Skin of body (tissue), 1 donor: ENCODE measurements at regions not wholly inside any gene's neighbourhood (a gene's known extent, or its start where the extent isn't known, plus 50 kb on each side); places are given as distances from the start of the nearest gene placed in this dataset.
A peak's percentile ranks its signal among the peaks of the same experiment; 100 is the strongest.
"Not testable (repeated sequence)": the region's sequence is repeated elsewhere in the genome, so short reads cannot be mapped to it uniquely, and the experiment has no call there.

Source experiments
- DNase-seq: peaks from one replicate; lab custom pipeline; 2025; lab: John Stamatoyannopoulos, UW

DNA sequence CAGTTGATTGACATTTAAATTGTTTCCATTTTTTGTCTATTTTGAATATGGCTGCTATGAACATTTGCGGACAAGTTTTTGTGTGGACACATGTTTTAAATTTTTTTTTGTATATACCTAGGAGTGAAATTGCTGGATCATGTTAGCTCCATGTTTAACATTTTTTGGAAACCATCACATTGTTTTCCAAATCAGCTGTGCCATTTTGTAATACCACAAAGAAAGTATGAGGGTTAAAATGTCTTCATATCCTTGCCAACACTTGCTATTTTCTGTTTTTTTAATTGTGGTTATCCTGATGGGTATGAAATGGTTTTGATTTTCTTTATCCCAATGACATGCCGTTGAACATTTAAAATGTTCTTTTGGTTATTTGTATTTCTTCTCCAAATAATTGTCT is 52.1 kb downstream of the CARTPT start:
- no peak for DNase-seq

- peak; percentile 37 for DNase-seq
Measured at GRCh38 chr5:71778678-71779276, 59.7 kb downstream of the CARTPT start.

DNA sequence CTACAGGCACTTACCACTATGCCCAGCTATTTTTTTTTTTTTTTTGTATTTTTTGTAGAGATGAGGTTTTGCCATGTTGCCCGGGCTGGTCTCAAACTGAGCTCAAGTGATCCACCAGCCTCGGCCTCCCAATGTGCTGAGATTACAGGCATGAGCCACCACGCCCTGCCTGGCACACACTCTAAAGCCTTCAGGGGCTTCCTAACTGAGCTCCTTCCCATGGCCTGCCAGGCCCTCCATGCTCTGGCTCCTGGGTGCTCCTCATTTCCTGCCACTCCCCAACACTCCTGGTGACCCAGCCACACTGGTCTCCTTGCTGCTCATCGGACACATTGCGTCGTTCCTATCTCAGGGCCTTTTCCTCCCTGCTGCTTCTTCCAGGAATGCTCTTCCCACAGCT is 61.5 kb downstream of the CARTPT start:
- DNase-seq, result no peak

- no peak for DNase-seq
Measured at GRCh38 chr5:71782393-71782770, 63.3 kb downstream of the CARTPT start.

GRCh38 chr5:71782771-71783770 is 64.0 kb downstream of the CARTPT start:
- DNase-seq, result peak; percentile 76

DNA sequence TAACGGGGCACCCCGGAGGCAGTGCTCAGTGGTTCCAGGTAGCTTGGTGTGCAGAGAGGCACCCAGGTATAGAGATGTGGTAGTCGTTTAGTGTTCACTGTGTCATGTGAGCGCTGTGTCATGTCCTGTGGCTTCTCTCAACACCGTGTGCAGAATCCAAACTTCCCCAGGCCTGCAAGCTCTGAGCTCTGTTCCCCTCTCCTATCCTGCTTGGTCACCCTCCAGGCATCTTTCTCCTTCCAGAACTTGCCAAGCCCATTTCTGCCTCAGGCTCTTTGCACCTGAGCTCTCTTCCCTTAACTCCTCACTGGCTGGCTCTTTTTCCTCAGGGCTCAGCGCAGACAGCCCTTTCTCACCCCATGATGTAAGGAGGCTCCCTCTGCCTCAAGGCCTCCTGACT is 64.8 kb downstream of the CARTPT start:
- DNase-seq, result no peak

GRCh38 chr5:71786337-71787055 is 67.4 kb downstream of the CARTPT start:
- no peak for DNase-seq

DNA sequence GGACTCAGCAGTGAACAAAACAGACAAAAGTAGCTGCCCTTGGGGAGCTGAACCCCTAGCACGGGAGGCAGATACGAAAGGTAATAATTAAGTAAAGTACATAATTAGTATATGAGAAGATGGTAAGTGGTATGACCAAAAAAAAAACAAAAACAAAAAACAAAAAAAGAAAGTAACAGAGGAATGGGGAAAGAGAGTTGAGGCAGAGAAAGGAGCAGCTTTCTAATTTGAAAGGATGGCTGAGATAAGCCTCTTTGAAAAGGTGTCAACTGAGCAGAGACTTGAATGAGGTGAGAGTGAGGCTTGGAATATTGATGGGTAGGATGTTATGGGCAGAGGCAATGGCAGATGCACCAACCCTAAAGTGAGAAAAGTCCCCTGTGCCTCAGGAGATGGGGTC is 69.7 kb downstream of the CARTPT start:
- no peak for DNase-seq

GRCh38 chr5:71789746-71790145 is 70.7 kb downstream of the CARTPT start:
- no peak for DNase-seq

DNA sequence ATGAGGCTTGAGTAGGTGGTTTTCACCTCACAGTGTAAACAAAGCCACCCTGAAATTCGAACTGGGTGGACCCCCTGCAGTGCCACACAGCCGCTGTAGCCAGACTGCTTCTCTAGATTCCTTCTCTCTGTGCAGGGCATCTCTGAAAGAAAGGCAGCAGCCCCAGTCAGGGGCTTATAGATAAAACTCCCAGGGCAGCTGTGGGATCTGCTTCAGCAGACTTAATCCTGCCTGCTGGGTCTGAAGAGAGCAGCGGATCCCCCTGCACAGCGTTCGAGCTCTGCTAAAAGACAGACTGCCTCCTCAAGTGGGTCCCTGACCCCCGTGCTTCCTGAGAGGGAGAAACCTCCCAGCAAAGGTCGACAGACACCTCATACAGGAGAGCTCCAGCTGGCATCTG is 71.4 kb downstream of the CARTPT start:
- DNase-seq, result no peak

DNA sequence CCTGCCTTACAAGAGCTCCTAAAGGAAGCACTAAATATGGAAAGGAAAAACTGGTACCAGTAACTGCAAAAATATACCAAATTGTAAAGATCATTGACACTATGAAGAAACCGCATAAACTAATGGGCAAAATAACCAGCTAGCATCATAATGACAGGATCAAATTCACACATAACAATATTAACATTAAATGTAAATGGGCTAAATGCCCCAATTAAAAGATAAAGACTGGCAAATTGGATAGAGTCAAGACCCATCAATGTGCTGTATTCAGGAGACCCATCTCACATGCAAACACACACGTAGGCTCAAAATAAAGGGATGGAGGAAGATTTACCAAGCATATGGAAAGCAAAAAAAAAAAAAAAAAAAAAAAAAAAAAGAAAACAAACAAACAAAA is 73.0 kb downstream of the CARTPT start:
- not testable (repeated sequence) for DNase-seq

- no peak for DNase-seq
Measured at GRCh38 chr5:71794061-71794695, 75.1 kb downstream of the CARTPT start.

- no peak for DNase-seq
Measured at GRCh38 chr5:71802673-71803072, 83.6 kb downstream of the CARTPT start.

DNA sequence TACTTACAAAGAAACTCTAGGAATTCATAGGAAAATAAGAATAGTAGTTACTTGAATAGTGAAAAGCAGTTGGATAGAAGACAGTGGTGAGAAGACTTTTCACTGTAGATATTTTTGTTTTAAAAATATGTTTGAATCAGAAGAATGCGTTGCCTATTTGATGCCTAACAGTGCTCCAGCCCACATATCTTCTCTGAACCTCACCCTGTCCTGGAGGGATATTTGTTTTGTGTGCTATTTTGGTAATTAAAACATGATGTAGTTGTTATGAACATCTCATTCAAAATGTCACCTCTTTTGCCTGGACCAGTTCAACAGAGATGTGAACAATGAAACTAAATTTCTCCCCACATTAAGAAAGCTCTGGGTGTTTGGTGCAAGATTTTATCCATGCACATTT is 87.6 kb downstream of the CARTPT start:
- DNase-seq, result no peak

DNA sequence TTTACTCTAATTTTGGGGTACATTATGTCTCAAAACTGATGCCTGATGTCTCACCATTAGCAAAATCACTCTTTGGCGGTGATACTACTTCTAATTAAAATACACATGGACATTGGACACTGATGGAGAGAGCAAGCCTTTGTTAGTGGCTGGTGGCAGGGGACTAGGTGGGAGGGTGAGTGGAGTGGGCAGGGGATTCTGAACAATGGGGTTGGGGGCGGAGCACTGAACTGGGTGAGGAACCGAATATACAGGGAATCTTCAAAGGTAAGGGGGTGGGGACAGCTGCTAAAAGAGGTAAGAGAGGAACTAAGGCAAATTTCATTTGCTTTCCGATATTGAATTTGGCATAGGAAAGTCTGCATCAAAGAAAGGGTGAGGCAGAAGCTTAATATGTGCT is 88.8 kb downstream of the CARTPT start:
- no peak for DNase-seq

DNA sequence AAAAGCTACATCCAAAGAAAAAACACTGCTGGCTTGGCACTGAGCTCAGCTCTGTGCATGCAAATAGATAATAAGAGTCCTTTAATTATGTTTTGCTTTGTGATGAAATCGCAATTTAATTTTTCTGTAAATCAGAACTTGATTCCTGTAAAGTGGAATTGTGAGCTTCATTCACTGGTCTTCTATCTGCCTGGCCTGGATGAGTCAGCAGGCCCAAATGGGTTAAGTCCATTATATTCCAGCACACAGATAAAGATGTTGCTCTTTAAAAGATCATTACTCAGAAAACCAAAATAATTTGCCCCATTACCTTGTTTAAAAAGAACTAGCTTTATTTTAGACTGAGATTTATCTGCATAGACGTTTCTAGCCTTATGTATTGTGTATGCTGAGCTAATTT is 90.4 kb downstream of the CARTPT start:
- DNase-seq, result no peak

DNA sequence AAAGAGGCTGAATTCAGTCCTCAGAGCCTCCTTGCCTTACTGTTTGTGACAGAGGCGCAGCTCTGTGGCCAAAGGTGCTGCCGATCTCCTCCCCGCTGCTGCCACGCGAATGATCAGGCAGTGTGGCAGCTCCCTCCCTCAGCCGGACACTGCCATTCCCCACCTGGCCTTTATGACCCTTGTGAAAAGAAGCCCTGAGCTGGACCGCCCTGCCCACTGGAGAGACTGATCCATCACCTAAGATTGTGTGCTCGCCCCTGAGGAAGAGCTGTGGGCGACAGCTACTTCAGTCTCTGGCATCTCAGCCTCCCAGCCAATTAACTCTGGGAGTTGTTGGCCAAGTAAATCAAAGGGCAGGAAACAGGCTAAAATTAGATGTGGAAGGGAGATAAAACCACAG is 90.9 kb downstream of the CARTPT start:
- no peak for DNase-seq

- no peak for DNase-seq
Measured at GRCh38 chr5:71810471-71811195, 91.6 kb downstream of the CARTPT start.

- no peak for DNase-seq
Measured at GRCh38 chr5:71811779-71812178, 92.7 kb downstream of the CARTPT start.

- no peak for DNase-seq
Measured at GRCh38 chr5:71816307-71816706, 97.2 kb downstream of the CARTPT start.

- no peak for DNase-seq
Measured at GRCh38 chr5:71817891-71818290, 98.8 kb downstream of the CARTPT start.
